ENCODE measurements at regions not wholly inside any gene's neighbourhood (a gene's known extent, or its start where the extent isn't known, plus 50 kb on each side); places are given as distances from the start of the nearest gene placed in this dataset.

GRCh38 chr6:43911354-43912115 is 141.5 kb downstream of the VEGFA start:
- Histone ChIP-seq H4K20me1 (replicated peaks; ENCODE audit: control insufficient read depth, extremely low read depth, insufficient read depth, low read length) (no peaks in the 10 kb centered on the region), H3K4me1 (ENCODE audit: control insufficient read depth, extremely low read depth, insufficient read depth, low read length) (no peaks in the 10 kb centered on the region), H3K9me3 (replicated peaks; ENCODE audit: control insufficient read depth, insufficient read depth, low read length) (no peaks in the 10 kb centered on the region), H3K79me2 (ENCODE audit: control insufficient read depth, insufficient read depth, low read length) (no peaks in the 10 kb centered on the region), H2AFZ (ENCODE audit: low read depth, low read length) (no peak overlapping the region), H3K4me2 (ENCODE audit: insufficient read depth, low read length) (no peak overlapping the region), H3K27me3 (ENCODE audit: control insufficient read depth in 2 of 2, insufficient read depth in 2 of 2, low read length in 2 of 2) (peaks cover 0 to 8% of the 10 kb centered on the region in 2 experiments), H3K27ac (ENCODE audit: insufficient read depth, low read depth, low read length) (no peak overlapping the region), H3K36me3 (ENCODE audit: control insufficient read depth in 2 of 2, extremely low read depth in 1 of 2, insufficient read depth in 2 of 2, low read length in 2 of 2) (no peaks in the 10 kb centered on the region), H3K4me3 (replicated peaks in 1 of 3; ENCODE audit: insufficient read depth in 1 of 3, low read depth in 1 of 3, low read length in 3 of 3) (no peak overlapping the region), H3K9me1 (replicated peaks; ENCODE audit: control insufficient read depth, extremely low read depth, insufficient read depth, low read length) (no peaks in the 10 kb centered on the region), H3K9ac (replicated peaks; ENCODE audit: extremely low read depth, insufficient read depth, low read length) (no peak overlapping the region)
- CTCF ChIA-PET, result interaction anchor here (1.0 to 2.2 kb wide), 2 partner anchors 137 to 168 kb away, joined by 3 to 7 read pairs; no protein-coding TSS in a partner anchor
- dilution Hi-C loops (cut with MboI; ENCODE audit: extremely low pct_ligation_motif_present, low sequenced_read_pairs) (no loop called here), intact Hi-C loops (cut with micrococcal nuclease) (no loop called here)
- no TSS peak for BruUV-seq (replicated peaks)
- no peak for TF ChIP-seq CTCF (IDR thresholded peaks at IDR 0.05; ENCODE audit: extremely low read depth in 1 of 2, insufficient read depth in 1 of 2, low read depth in 1 of 2, low read length in 2 of 2)
- no peak for TF ChIP-seq EZH2 (IDR thresholded peaks at IDR 0.05; ENCODE audit: borderline replicate concordance, low read depth, low read length, severe bottlenecking)
- no peak for TF ChIP-seq JUN (IDR thresholded peaks at IDR 0.05; ENCODE audit: borderline replicate concordance, insufficient read depth, insufficient read length, low read depth)
- TF ChIP-seq GATA2 (IDR thresholded peaks at IDR 0.05; ENCODE audit: insufficient read depth, insufficient read length, low read depth, low read length), result no peak
- no peak for TF ChIP-seq MAX (IDR thresholded peaks at IDR 0.05; ENCODE audit: insufficient read depth, insufficient read length)
- no peak for TF ChIP-seq MYC (IDR thresholded peaks at IDR 0.05; ENCODE audit: low read depth, low read length)
- TF ChIP-seq POLR2A (IDR thresholded peaks at IDR 0.05; ENCODE audit: low read depth, low read length), result no peak
- TF ChIP-seq POLR2AphosphoS5 (IDR thresholded peaks at IDR 0.05; ENCODE audit: insufficient read depth, low read depth, low read length), result no peak
- TF ChIP-seq FOS (IDR thresholded peaks at IDR 0.05; ENCODE audit: borderline replicate concordance, insufficient read depth, low read length), result no peak
- POLR2A ChIA-PET, result no interaction called here
- FAIRE-seq (no peak), DNase-seq (ENCODE audit: low read depth, low spot score) (no peak)

Measured in endothelial cell of umbilical vein (primary cell).